HG02798 (cell line): ENCODE measurements at regions not wholly inside any gene's neighbourhood (a gene's known extent, or its start where the extent isn't known, plus 50 kb on each side); places are given as distances from the start of the nearest gene placed in this dataset.

ENCODE experiments used
- ATAC-seq: cut with Tn5 transposase; IDR thresholded peaks from one replicate; pipeline ENCODE4 v1.9.1; 2021; ENCODE audit warnings: mild to moderate bottlenecking; ENCODE audit not compliant: unreplicated experiment, poor library complexity

GRCh38 chr6:105452924-105453756 lies 50.3 kb upstream of the PREP start:
- peak; percentile 73 for ATAC-seq
